ENCODE measurements at regions not wholly inside any gene's neighbourhood (a gene's known extent, or its start where the extent isn't known, plus 50 kb on each side); places are given as distances from the start of the nearest gene placed in this dataset.

- peaks cover 0 to under 1% of the 10 kb centered on the region in 2 donors for H3K9me3 ChIP-seq (replicated peaks in 1 of 2; ENCODE audit: control insufficient read depth in 1 of 2, insufficient read depth in 1 of 2, low read length in 2 of 2)
- intact Hi-C loops (cut with micrococcal nuclease) = no loop called here
- H3K4me2 ChIP-seq (replicated peaks; ENCODE audit: extremely low read depth, low read length, poor library complexity, severe bottlenecking) = no peak overlapping the region
- H3K27me3 ChIP-seq (ENCODE audit: control insufficient read depth in 2 of 2, insufficient read depth in 2 of 2, low read length in 2 of 2) = no peaks in the 10 kb centered on the region
- H3K36me3 ChIP-seq (replicated peaks in 1 of 2; ENCODE audit: control insufficient read depth in 1 of 2, insufficient read depth in 2 of 2, low read length in 2 of 2) = no peaks in the 10 kb centered on the region
- peaks cover 0 to 6% (median 0%) of the 10 kb centered on the region in 7 donors for H3K9me3 Mint-ChIP-seq
- H3K4me1 ChIP-seq (ENCODE audit: control insufficient read depth in 1 of 2, insufficient read depth in 2 of 2, low read length in 2 of 2) = no peaks in the 10 kb centered on the region
- no peak overlapping the region for H3K27ac ChIP-seq (ENCODE audit: low read depth in 1 of 2, low read length in 2 of 2)
- WGBS (ENCODE audit: insufficient coverage) = 94% methylated on average over 2 of the region's 6 CpGs
- H3K4me3 Mint-ChIP-seq = no peak overlapping the region
- no peaks in the 10 kb centered on the region for H3K4me1 Mint-ChIP-seq
- H3K27me3 Mint-ChIP-seq (ENCODE audit: low read depth in 3 of 3) = no peaks in the 10 kb centered on the region
- no peaks in the 10 kb centered on the region for H4K20me1 ChIP-seq (ENCODE audit: insufficient read depth, low read length)
- no peak overlapping the region for H3K4me3 ChIP-seq (replicated peaks in 1 of 3; ENCODE audit: low read depth in 2 of 3, low read length in 3 of 3)
- TF ChIP-seq CTCF (IDR thresholded peaks at IDR 0.05) = no peak
- H3K27ac Mint-ChIP-seq = no peak overlapping the region
- no peak for DNase-seq
- H3K36me3 Mint-ChIP-seq = no peaks in the 10 kb centered on the region
- no peaks in the 10 kb centered on the region for H3K79me2 ChIP-seq (ENCODE audit: insufficient read depth, low read length)
- no peak overlapping the region for H2AFZ ChIP-seq (ENCODE audit: insufficient read depth, low read depth, low read length, poor library complexity, severe bottlenecking)
- H3K9ac ChIP-seq (ENCODE audit: insufficient read depth, low read length, poor library complexity, severe bottlenecking) = no peak overlapping the region
These were observed 602.7 kb upstream of the FLRT2 start for GRCh38 chr14:84927096-84927827.

- H3K9me3 Mint-ChIP-seq = peaks cover 0 to 6% (median 0%) of the 10 kb centered on the region in 7 donors
- no peaks in the 10 kb centered on the region for H3K27me3 Mint-ChIP-seq (ENCODE audit: low read depth in 3 of 3)
- H2AFZ ChIP-seq (ENCODE audit: insufficient read depth, low read depth, low read length, poor library complexity, severe bottlenecking) = no peak overlapping the region
These were observed 600.9 kb upstream of the FLRT2 start for GRCh38 chr14:84929086-84929485.

More at GRCh38 chr14:84929086-84929485, 600.9 kb upstream of the FLRT2 start:
- no CpG with 5 or more reads among the region's 1 CpG for WGBS (ENCODE audit: insufficient coverage)
- no peak for DNase-seq
- Histone ChIP-seq H3K27ac (ENCODE audit: low read depth in 1 of 2, low read length in 2 of 2) (no peak overlapping the region), H3K9me3 (replicated peaks in 1 of 2; ENCODE audit: control insufficient read depth in 1 of 2, insufficient read depth in 1 of 2, low read length in 2 of 2) (no peaks in the 10 kb centered on the region), H3K4me2 (replicated peaks; ENCODE audit: extremely low read depth, low read length, poor library complexity, severe bottlenecking) (no peak overlapping the region), H3K36me3 (replicated peaks in 1 of 2; ENCODE audit: control insufficient read depth in 1 of 2, insufficient read depth in 2 of 2, low read length in 2 of 2) (no peaks in the 10 kb centered on the region), H3K79me2 (ENCODE audit: insufficient read depth, low read length) (no peaks in the 10 kb centered on the region), H3K27me3 (ENCODE audit: control insufficient read depth in 2 of 2, insufficient read depth in 2 of 2, low read length in 2 of 2) (no peaks in the 10 kb centered on the region), H3K4me3 (replicated peaks in 1 of 3; ENCODE audit: low read depth in 2 of 3, low read length in 3 of 3) (no peak overlapping the region), H3K9ac (ENCODE audit: insufficient read depth, low read length, poor library complexity, severe bottlenecking) (no peak overlapping the region), H3K4me1 (ENCODE audit: control insufficient read depth in 1 of 2, insufficient read depth in 2 of 2, low read length in 2 of 2) (no peaks in the 10 kb centered on the region), H4K20me1 (ENCODE audit: insufficient read depth, low read length) (no peaks in the 10 kb centered on the region)
- no peaks in the 10 kb centered on the region for H3K36me3 Mint-ChIP-seq
- no peak for TF ChIP-seq CTCF (IDR thresholded peaks at IDR 0.05)
- intact Hi-C loops (cut with micrococcal nuclease) = no loop called here
- H3K27ac Mint-ChIP-seq = no peak overlapping the region
- H3K4me1 Mint-ChIP-seq = no peaks in the 10 kb centered on the region
- H3K4me3 Mint-ChIP-seq = no peak overlapping the region

Measured in CD14-positive monocyte (primary cell).